ENCODE measurements at regions not wholly inside any gene's neighbourhood (a gene's known extent, or its start where the extent isn't known, plus 50 kb on each side); places are given as distances from the start of the nearest gene placed in this dataset.

GRCh38 chr11:130545449-130546072, 97.1 kb downstream of the ADAMTS15 start:
- DNase-seq, result no peak
- 59 to 69% (median 68%) methylated on average over 4 of the region's 4 CpGs for WGBS, 3 donors
- Histone ChIP-seq H3K4me3 (no peak overlapping the region), H3K36me3 (no peaks in the 10 kb centered on the region), H3K27ac (no peak overlapping the region), H3K27me3 (no peaks in the 10 kb centered on the region), H3K4me1 (ENCODE audit: insufficient read depth) (peaks cover 2% of the 10 kb centered on the region), H3K9me3 (no peaks in the 10 kb centered on the region)
- no peak for TF ChIP-seq CTCF (IDR thresholded peaks at IDR 0.05)
- no peak for TF ChIP-seq POLR2A (IDR thresholded peaks at IDR 0.05)
- no peak for TF ChIP-seq EP300 (IDR thresholded peaks at IDR 0.05)
- intact Hi-C loops (cut with DNase I), result no loop called here

- intact Hi-C loops (cut with DNase I), result no loop called here
- 82 to 90% (median 88%) methylated on average over 7 of the region's 7 CpGs for WGBS, 3 donors
- no peak for DNase-seq
These were observed 98.0 kb downstream of the ADAMTS15 start for GRCh38 chr11:130546438-130546837.

GRCh38 chr11:130546901-130547694, 98.7 kb downstream of the ADAMTS15 start:
- TF ChIP-seq CTCF (IDR thresholded peaks at IDR 0.05) (no peak), POLR2A (IDR thresholded peaks at IDR 0.05) (no peak), EP300 (IDR thresholded peaks at IDR 0.05) (no peak)
- no peak overlapping the region for H3K27ac ChIP-seq
- no peaks in the 10 kb centered on the region for H3K36me3 ChIP-seq
- peaks cover 2% of the 10 kb centered on the region for H3K4me1 ChIP-seq (ENCODE audit: insufficient read depth)
- no peaks in the 10 kb centered on the region for H3K27me3 ChIP-seq
- no peak for DNase-seq
- 89 to 93% (median 93%) methylated on average over 13 to 33 of the region's 33 CpGs for WGBS, 3 donors
- no peaks in the 10 kb centered on the region for H3K9me3 ChIP-seq
- intact Hi-C loops (cut with DNase I), result no loop called here
- H3K4me3 ChIP-seq, result no peak overlapping the region

More at GRCh38 chr11:130546438-130546837, 98.0 kb downstream of the ADAMTS15 start:
- Histone ChIP-seq H3K27ac (no peak overlapping the region), H3K4me1 (ENCODE audit: insufficient read depth) (peaks cover 2% of the 10 kb centered on the region), H3K36me3 (no peaks in the 10 kb centered on the region), H3K27me3 (no peaks in the 10 kb centered on the region), H3K4me3 (no peak overlapping the region), H3K9me3 (no peaks in the 10 kb centered on the region)
- no peak for TF ChIP-seq CTCF (IDR thresholded peaks at IDR 0.05)
- TF ChIP-seq POLR2A (IDR thresholded peaks at IDR 0.05), result no peak
- TF ChIP-seq EP300 (IDR thresholded peaks at IDR 0.05), result no peak

GRCh38 chr11:130547761-130548490, 99.5 kb downstream of the ADAMTS15 start:
- TF ChIP-seq POLR2A (IDR thresholded peaks at IDR 0.05), result no peak
- TF ChIP-seq CTCF (IDR thresholded peaks at IDR 0.05), result no peak
- TF ChIP-seq EP300 (IDR thresholded peaks at IDR 0.05), result no peak
- 80 to 92% (median 89%) methylated on average over 7 of the region's 7 CpGs for WGBS, 3 donors
- no peak for DNase-seq
- Histone ChIP-seq H3K4me3 (no peak overlapping the region), H3K9me3 (no peaks in the 10 kb centered on the region), H3K36me3 (no peaks in the 10 kb centered on the region), H3K27ac (no peak overlapping the region), H3K27me3 (no peaks in the 10 kb centered on the region), H3K4me1 (ENCODE audit: insufficient read depth) (peaks cover 2% of the 10 kb centered on the region)
- intact Hi-C loops (cut with DNase I), result no loop called here

Measured in ovary (tissue), 7 donors.